Osteoblast (primary cell): ENCODE measurements at regions not wholly inside any gene's neighbourhood (a gene's known extent, or its start where the extent isn't known, plus 50 kb on each side); places are given as distances from the start of the nearest gene placed in this dataset.
A peak's percentile ranks its signal among the peaks of the same experiment; 100 is the strongest.
"Not testable (repeated sequence)": the region's sequence is repeated elsewhere in the genome, so short reads cannot be mapped to it uniquely, and the experiment has no call there.

Experiments used
- DNase-seq: peaks from one replicate; pipeline ENCODE4 v3.0.0; 2011; ENCODE audit warnings: low spot score, mixed read lengths; ENCODE audit not compliant: insufficient read length; ENCODE audit errors: missing footprints
- H2AFZ ChIP-seq: 2 replicates; pipeline ENCODE4 v1.6.0; 2011; ENCODE audit warnings: mild to moderate bottlenecking, low read length
- H3K27ac ChIP-seq: 2 replicates; pipeline ENCODE4 v1.5.1; 2011; ENCODE audit warnings: mild to moderate bottlenecking, low read depth, low read length, moderate library complexity
- H3K27me3 ChIP-seq: 2 replicates; pipeline ENCODE4 v1.6.0; 2012; ENCODE audit warnings: mild to moderate bottlenecking, control low read depth, inconsistent platforms, low read length, moderate library complexity; ENCODE audit not compliant: insufficient read depth
- H3K36me3 ChIP-seq: 2 replicates; pipeline ENCODE4 v1.5.1; 2011; ENCODE audit warnings: mild to moderate bottlenecking, low read length, control low read depth, moderate library complexity; ENCODE audit not compliant: insufficient read depth
- H3K4me1 ChIP-seq: 2 replicates; pipeline ENCODE4 v1.5.1; 2011; ENCODE audit warnings: mild to moderate bottlenecking, low read length, control low read depth, moderate library complexity; ENCODE audit not compliant: insufficient read depth
- H3K4me2 ChIP-seq: 2 replicates; pipeline ENCODE4 v1.6.0; 2011; ENCODE audit warnings: mild to moderate bottlenecking, low read length; ENCODE audit not compliant: insufficient read depth
- H3K4me3 ChIP-seq: fragments of 200-600 bp; sonication (generic); 3 replicates; pipeline ENCODE4 v1.5.1; 2012; ENCODE audit warnings: mild to moderate bottlenecking, low read length, inconsistent platforms; ENCODE audit not compliant: insufficient read depth
- H3K79me2 ChIP-seq: 2 replicates; pipeline ENCODE4 v1.6.0; 2012; ENCODE audit warnings: mild to moderate bottlenecking, low read length, control low read depth, inconsistent platforms; ENCODE audit not compliant: insufficient read depth
- H3K9me3 ChIP-seq: 2 replicates; pipeline ENCODE4 v1.5.1; 2011; ENCODE audit warnings: low read depth, low read length, control low read depth
- H4K20me1 ChIP-seq: 2 replicates; pipeline ENCODE4 v1.6.0; 2012; ENCODE audit warnings: mild to moderate bottlenecking, low read length, control low read depth; ENCODE audit not compliant: insufficient read depth
- TF ChIP-seq, protein P1 (sequence below): IDR thresholded peaks from 2 replicates; pipeline ENCODE4 v1.5.1; 2011; ENCODE audit warnings: mild to moderate bottlenecking, low read depth, low read length, moderate library complexity; ENCODE audit errors: extremely low read depth

DNA sequence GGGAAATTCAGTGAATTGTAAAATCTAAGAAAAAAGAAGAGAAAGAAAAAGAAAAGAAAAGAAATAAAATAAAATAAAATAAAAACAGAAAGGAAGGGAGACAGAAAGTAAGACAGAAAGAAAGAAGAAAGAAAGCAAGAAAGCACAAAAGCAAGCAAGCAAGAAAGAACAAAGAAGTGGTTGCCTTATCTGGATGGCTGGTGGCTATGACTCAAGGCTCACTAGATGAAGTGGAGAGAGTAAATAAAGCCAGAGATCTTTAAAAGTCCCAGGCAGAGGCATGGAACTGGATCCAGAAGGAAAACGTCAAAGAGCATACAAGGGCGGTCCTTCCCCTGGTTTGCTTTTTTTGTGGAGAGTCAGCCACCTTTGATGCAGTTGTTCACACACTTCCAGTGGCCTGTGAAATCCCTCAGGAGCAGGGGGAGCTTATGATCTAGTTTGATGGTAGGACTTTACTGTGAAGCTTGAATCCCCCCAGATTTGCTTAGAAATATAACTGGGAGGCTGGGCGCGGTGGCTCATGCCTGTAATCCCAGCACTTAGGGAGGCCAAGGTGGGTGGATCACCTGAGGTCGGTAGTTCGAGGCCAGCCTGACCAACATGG, 176.7 kb upstream of the HMHB1 start:
- no peaks in the 10 kb centered on the region for H3K36me3 ChIP-seq
- DNase-seq = no peak
- H3K27me3 ChIP-seq = no peaks in the 10 kb centered on the region
- no peak overlapping the region for H3K4me3 ChIP-seq
- no peak overlapping the region for H3K27ac ChIP-seq
- H2AFZ ChIP-seq = peak overlapping the region; percentile 59
- no peaks in the 10 kb centered on the region for H3K79me2 ChIP-seq
- TF ChIP-seq, protein P1, sequence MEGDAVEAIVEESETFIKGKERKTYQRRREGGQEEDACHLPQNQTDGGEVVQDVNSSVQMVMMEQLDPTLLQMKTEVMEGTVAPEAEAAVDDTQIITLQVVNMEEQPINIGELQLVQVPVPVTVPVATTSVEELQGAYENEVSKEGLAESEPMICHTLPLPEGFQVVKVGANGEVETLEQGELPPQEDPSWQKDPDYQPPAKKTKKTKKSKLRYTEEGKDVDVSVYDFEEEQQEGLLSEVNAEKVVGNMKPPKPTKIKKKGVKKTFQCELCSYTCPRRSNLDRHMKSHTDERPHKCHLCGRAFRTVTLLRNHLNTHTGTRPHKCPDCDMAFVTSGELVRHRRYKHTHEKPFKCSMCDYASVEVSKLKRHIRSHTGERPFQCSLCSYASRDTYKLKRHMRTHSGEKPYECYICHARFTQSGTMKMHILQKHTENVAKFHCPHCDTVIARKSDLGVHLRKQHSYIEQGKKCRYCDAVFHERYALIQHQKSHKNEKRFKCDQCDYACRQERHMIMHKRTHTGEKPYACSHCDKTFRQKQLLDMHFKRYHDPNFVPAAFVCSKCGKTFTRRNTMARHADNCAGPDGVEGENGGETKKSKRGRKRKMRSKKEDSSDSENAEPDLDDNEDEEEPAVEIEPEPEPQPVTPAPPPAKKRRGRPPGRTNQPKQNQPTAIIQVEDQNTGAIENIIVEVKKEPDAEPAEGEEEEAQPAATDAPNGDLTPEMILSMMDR = no peak
- no peak overlapping the region for H3K4me2 ChIP-seq
- no peaks in the 10 kb centered on the region for H4K20me1 ChIP-seq
- H3K9me3 ChIP-seq = no peaks in the 10 kb centered on the region
- peaks cover 28% of the 10 kb centered on the region for H3K4me1 ChIP-seq

DNA sequence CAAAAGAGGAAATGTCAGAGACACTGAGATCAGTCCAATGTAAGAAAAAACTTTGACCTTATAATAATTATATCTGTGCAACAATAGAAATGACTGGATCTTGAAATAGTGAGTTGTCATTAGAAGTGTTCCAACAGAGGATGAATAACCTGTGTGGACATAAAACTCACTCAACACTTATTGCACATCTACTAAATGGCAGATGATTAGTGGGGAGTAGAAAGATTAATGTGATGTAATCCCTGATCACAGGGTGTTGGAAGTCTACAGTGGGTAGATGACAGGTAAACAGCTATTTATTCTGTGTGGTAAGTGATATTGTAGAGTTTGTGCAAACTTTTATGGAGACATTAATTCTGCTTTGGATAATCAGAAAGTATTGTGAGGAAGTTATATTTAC, 177.3 kb upstream of the HMHB1 start:
- Histone ChIP-seq H3K79me2 (no peaks in the 10 kb centered on the region), H3K27me3 (no peaks in the 10 kb centered on the region), H4K20me1 (no peaks in the 10 kb centered on the region), H3K4me1 (peaks cover 33% of the 10 kb centered on the region), H3K27ac (no peak overlapping the region), H3K4me3 (no peak overlapping the region), H3K4me2 (no peak overlapping the region), H3K9me3 (no peaks in the 10 kb centered on the region), H2AFZ (peak overlapping the region; percentile 26), H3K36me3 (no peaks in the 10 kb centered on the region)
- TF ChIP-seq, protein P1 = no peak
- no peak for DNase-seq

DNA sequence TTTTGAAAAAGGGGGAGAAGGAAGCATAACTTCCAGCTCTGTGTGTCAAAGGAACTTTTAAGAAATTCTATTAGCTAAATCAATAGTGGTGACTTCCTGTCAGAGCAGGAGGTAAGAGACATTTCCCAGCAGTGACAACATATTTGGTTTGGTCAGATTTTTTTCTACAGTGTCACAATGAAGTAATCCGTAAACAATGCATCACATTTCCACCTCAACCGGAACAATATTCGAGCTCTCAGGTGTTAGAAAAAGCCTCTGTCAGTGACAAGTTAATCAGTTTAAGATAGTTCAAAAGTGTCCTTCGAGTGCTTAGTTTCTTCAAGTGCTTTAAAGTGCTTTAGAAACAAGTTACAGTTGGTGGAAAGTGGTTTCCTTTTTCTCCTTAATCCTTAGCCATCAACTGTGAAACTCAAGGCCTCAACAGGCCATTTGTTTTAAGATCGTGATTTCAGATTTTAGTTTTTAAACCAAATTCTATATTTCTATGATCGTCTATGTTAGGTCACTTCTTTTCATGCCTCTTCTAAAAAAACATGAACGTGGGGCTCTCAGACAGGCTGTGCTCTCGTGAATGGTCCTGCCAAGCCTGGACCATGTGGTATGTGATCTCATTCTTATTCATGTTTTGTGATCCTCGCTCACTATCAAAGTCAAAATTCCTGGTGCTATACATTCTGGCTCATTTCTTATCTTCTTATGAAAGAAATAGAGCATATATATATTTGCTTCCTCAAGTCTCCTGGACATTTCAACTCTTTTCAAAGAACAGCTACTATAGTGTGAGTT, 181.9 kb upstream of the HMHB1 start:
- no peaks in the 10 kb centered on the region for H4K20me1 ChIP-seq
- H3K4me2 ChIP-seq = peak overlapping the region; percentile 33
- H3K4me1 ChIP-seq = peaks cover 15% of the 10 kb centered on the region
- peak; percentile 73 for DNase-seq
- TF ChIP-seq, protein P1 = no peak
- no peaks in the 10 kb centered on the region for H3K9me3 ChIP-seq
- no peaks in the 10 kb centered on the region for H3K36me3 ChIP-seq
- H3K27me3 ChIP-seq = no peaks in the 10 kb centered on the region
- no peaks in the 10 kb centered on the region for H3K79me2 ChIP-seq
- peak overlapping the region; percentile 65 for H3K27ac ChIP-seq
- no peak overlapping the region for H3K4me3 ChIP-seq
- H2AFZ ChIP-seq = peak overlapping the region; percentile 60

DNA sequence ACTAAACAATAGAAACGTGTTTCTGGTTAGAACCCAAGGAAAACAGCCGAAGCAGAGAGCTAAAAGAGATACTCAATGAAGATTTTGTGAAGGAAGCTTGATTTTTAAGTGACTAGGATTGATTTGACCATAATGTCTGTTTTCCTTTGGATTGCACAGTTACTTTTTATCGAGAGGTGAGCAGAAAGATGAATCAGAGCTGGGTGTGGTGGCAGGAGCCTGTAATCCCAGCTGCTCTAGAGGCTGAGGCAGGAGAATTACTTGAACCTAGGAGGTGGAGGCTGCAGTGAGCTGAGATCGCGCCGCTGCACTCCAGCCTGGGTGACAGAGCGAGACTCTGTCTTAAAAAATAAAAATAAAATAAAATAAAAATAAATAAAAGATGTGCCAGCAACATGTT, 186.9 kb upstream of the HMHB1 start:
- not testable (repeated sequence) for H3K4me1 ChIP-seq, H3K27ac ChIP-seq, H3K9me3 ChIP-seq, H3K36me3 ChIP-seq, H3K79me2 ChIP-seq, H4K20me1 ChIP-seq, H3K27me3 ChIP-seq, H3K4me3 ChIP-seq, H2AFZ ChIP-seq, DNase-seq, H3K4me2 ChIP-seq
